ENCODE measurements at regions not wholly inside any gene's neighbourhood (a gene's known extent, or its start where the extent isn't known, plus 50 kb on each side); places are given as distances from the start of the nearest gene placed in this dataset.

DNA sequence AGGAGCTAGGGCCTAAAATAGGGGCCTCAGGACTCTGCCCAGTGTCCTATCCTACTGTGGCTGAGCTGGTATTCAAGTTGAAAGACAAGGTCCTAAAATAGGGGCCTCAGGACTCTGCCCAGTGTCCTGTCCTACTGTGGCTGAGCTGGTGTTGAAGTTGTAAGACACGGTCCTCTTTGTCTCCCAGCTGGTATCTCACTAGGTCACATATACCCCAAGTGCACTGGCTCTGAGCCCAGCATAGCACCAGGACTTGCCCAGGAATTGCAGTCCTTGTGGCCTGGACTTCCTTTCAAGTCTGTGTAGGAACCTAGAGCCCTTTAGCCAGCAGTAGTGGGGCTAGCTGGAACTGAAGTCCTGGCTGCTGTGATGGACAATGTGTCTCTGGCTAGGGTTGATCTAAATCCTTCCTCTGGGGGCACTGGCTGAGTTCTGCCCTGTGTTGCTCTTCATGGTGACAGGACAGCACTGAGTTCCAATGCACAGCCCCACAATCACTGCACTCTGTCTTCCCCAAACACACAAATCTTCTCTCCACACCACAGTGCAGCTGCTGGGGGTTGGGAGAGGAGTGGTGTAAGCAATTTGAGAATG, 260.5 kb downstream of the HAPSTR1 start:
- no peaks in the 10 kb centered on the region for H3K27me3 ChIP-seq
- no peak for TF ChIP-seq POLR2A (IDR thresholded peaks at IDR 0.05)
- no peak for TF ChIP-seq CTCF (IDR thresholded peaks at IDR 0.05)
- no peaks in the 10 kb centered on the region for H3K4me1 ChIP-seq
- H3K9me3 ChIP-seq = no peaks in the 10 kb centered on the region
- H3K36me3 ChIP-seq = no peaks in the 10 kb centered on the region
- no peak overlapping the region for H3K4me3 ChIP-seq (replicated peaks in 1 of 3)
- DNase-seq = no peak
- no peak overlapping the region for H3K27ac ChIP-seq
- intact Hi-C loops (cut with DNase I) = no loop called here
- WGBS, 2 donors = 88 to 89% methylated on average over 1 of the region's 1 CpG

- Histone ChIP-seq H3K9me3 (no peaks in the 10 kb centered on the region), H3K27me3 (no peaks in the 10 kb centered on the region), H3K4me1 (no peaks in the 10 kb centered on the region), H3K27ac (no peak overlapping the region), H3K4me3 (replicated peaks in 1 of 3) (no peak overlapping the region), H3K36me3 (no peaks in the 10 kb centered on the region)
- 83 to 88% methylated on average over 2 of the region's 2 CpGs for WGBS, 2 donors
- DNase-seq = no peak
- TF ChIP-seq CTCF (IDR thresholded peaks at IDR 0.05) (no peak), POLR2A (IDR thresholded peaks at IDR 0.05) (no peak)
- intact Hi-C loops (cut with DNase I) = no loop called here
Measured at GRCh38 chr16:9357829-9358228, 266.4 kb downstream of the HAPSTR1 start.

DNA sequence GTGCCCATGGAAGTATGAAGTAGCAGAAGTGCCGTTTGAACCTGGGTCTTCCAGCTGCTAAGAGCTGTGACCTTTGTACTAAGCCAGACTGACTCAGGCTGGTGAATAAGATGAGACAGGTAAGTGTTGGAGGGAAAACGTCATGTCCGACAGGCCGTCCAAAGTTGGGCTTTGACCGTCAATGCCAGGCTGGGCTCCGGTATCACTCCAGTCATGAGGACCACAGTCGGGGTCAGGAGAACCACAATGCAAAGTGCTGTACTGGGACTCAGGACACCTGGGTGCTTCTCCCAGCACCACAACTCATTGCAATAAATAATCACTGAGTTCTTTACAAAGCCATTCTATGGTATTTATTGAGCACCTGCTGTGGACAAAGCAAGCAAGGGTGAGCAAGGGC, 268.6 kb downstream of the HAPSTR1 start:
- Histone ChIP-seq H3K9me3 (no peaks in the 10 kb centered on the region), H3K4me3 (replicated peaks in 1 of 3) (no peak overlapping the region), H3K4me1 (peaks cover 0 to 4% of the 10 kb centered on the region in 2 donors), H3K27ac (no peak overlapping the region), H3K27me3 (no peaks in the 10 kb centered on the region), H3K36me3 (no peaks in the 10 kb centered on the region)
- intact Hi-C loops (cut with DNase I) = no loop called here
- DNase-seq = no peak
- no peak for TF ChIP-seq POLR2A (IDR thresholded peaks at IDR 0.05)
- no peak for TF ChIP-seq CTCF (IDR thresholded peaks at IDR 0.05)
- WGBS, 2 donors = 86 to 89% methylated on average over 7 of the region's 7 CpGs

DNA sequence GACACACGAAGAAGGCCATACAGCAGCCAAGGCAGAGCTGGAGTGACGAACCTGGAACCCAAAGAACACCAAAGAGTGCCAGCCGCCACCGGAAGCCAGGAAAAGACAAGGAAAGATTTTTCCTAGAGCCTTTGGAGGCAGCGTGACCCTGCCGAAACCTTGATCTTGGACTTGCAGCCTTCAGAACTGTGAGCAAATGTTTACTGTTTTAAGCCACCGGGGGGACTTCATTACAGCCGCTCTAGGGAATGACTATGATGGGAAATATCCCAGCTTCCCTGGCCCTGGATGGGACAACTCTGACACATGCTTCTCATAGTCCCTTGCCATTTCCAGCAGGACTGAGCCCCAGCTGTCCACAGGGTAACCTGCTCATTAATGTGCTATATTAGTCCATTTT, 270.6 kb downstream of the HAPSTR1 start:
- Histone ChIP-seq H3K9me3 (no peaks in the 10 kb centered on the region), H3K27me3 (no peaks in the 10 kb centered on the region), H3K27ac (no peak overlapping the region), H3K4me1 (peaks cover 0 to 6% of the 10 kb centered on the region in 2 donors), H3K4me3 (replicated peaks in 1 of 3) (no peak overlapping the region), H3K36me3 (no peaks in the 10 kb centered on the region)
- TF ChIP-seq POLR2A (IDR thresholded peaks at IDR 0.05) (no peak), CTCF (IDR thresholded peaks at IDR 0.05) (no peak)
- intact Hi-C loops (cut with DNase I) = no loop called here
- no peak for DNase-seq
- WGBS, 2 donors = 88 to 95% methylated on average over 8 of the region's 8 CpGs

- WGBS, 2 donors = 86 to 87% methylated on average over 3 of the region's 3 CpGs
- Histone ChIP-seq H3K9me3 (no peaks in the 10 kb centered on the region), H3K36me3 (no peaks in the 10 kb centered on the region), H3K27ac (no peak overlapping the region), H3K4me3 (replicated peaks in 1 of 3) (no peak overlapping the region), H3K4me1 (peaks cover 0 to 6% of the 10 kb centered on the region in 2 donors), H3K27me3 (no peaks in the 10 kb centered on the region)
- no peak for TF ChIP-seq CTCF (IDR thresholded peaks at IDR 0.05)
- TF ChIP-seq POLR2A (IDR thresholded peaks at IDR 0.05) = no peak
- no peak for DNase-seq
- intact Hi-C loops (cut with DNase I) = no loop called here
Measured at GRCh38 chr16:9362604-9363003, 271.2 kb downstream of the HAPSTR1 start.

Measured in thyroid gland (tissue), 4 donors.